H1 (cell line): ENCODE measurements at regions not wholly inside any gene's neighbourhood (a gene's known extent, or its start where the extent isn't known, plus 50 kb on each side); places are given as distances from the start of the nearest gene placed in this dataset.

Source experiments
- EP300 ChIP-seq, 2 experiments: IDR thresholded peaks; 1 replicate in 1 of 2; 2 replicates in 1 of 2; pipeline ENCODE4 v1.6.1; 2011 to 2012; ENCODE audit warnings: low read depth in 2 of 2, low read length in 2 of 2, mild to moderate bottlenecking in 2 of 2, borderline replicate concordance in 1 of 2, inconsistent platforms in 1 of 2, moderate library complexity in 1 of 2
- RAD21 ChIP-seq, 2 experiments: IDR thresholded peaks in 1 of 2; conservative IDR thresholded peaks in 1 of 2; 2 replicates each; pipeline ENCODE4 v1.6.1; 2011; ENCODE audit warnings: low read depth in 2 of 2, low read length in 2 of 2, improper control_type of control experiment in 1 of 2, inconsistent platforms in 1 of 2, mild to moderate bottlenecking in 1 of 2, moderate library complexity in 1 of 2
- ZNF274 ChIP-seq: IDR thresholded peaks from 2 replicates; pipeline ENCODE4 v1.7.0; 2012; ENCODE audit warnings: low read length, borderline replicate concordance; ENCODE audit errors: extremely low read depth

- TF ChIP-seq RAD21 (IDR thresholded peaks at IDR 0.05 in 1 of 2, conservative IDR thresholded peaks at IDR 0.05 in 1 of 2; ENCODE audit: low read depth in 2 of 2, low read length in 2 of 2): peak; percentile 74 to 81
- TF ChIP-seq EP300 (IDR thresholded peaks at IDR 0.05; ENCODE audit: borderline replicate concordance in 1 of 2, low read depth in 2 of 2, low read length in 2 of 2): no peak
- no peak for TF ChIP-seq ZNF274
Observed at GRCh38 chr18:73980289-73980979, 167.2 kb downstream of the FBXO15 start.
